RPMI7951 (cell line): ENCODE measurements at regions not wholly inside any gene's neighbourhood (a gene's known extent, or its start where the extent isn't known, plus 50 kb on each side); places are given as distances from the start of the nearest gene placed in this dataset.

Experiments used
- DNase-seq: peaks from one replicate; pipeline ENCODE4 v3.0.0-alpha.2; 2012; ENCODE audit warnings: low read depth

DNA sequence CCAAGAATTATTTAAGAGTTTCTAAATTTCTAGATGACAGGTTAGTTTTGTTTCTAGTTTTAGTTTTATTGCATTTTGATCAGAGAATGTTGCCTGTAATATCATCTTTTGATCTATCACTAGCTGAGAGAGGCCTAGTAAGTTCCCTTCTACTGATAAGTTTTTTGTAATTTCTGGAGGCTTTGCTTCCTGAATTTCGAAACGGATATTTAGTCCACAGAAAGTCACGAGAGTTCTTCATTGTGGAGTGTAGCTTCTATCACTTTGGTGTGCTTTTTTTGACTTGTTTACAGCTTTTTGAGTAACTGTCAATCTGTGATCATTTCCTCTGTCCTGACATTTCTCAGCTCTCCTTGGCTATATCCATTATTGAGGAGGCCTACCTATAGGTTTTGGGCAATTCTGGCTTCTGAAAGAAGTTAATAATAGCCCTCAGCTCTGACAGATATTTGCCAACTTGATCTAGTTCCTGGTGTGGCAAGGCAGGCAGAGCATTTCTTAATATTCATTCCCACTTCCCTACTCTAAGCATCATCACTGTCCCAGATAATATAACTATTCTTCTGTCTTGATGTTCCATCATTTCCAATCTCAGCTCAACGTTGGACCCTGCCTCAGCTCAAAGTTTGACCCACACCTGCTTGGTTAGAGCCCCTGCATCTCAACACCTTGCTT lies 171.3 kb downstream of the BLID start:
- DNase-seq = no peak

GRCh38 chr11:121938076-121938475 lies 177.9 kb downstream of the BLID start:
- DNase-seq = no peak

DNA sequence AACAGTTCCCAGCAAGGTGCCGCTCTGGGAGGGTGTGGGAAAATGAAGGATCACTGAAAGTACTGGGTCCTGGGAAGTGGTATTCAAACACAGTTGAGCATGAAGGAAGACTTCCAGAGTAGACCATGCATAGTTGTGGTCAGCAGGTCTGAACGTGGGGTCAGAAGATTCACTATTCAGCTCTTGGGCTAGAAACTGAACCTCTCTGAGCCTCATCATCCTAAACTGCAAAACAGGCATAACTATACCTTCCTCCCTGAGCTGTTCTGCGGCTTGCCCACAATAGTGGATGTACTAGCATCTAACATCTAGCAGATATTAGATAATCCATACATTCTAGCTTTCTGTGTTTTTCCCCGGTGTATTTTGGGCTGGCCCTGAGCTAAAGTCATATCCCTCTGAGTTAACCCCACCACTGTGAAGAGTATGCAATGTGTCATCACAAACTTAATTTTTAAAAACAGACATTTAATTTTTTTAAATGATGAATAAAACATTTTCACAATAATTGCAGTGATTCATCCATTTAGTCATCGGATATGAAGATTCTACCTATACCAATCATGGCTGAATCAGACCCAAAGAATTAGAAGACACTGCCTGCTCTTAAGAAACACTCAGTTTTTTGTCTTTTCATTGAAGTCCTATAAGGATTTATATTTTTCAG lies 179.1 kb downstream of the BLID start:
- DNase-seq = peak; percentile 55

DNA sequence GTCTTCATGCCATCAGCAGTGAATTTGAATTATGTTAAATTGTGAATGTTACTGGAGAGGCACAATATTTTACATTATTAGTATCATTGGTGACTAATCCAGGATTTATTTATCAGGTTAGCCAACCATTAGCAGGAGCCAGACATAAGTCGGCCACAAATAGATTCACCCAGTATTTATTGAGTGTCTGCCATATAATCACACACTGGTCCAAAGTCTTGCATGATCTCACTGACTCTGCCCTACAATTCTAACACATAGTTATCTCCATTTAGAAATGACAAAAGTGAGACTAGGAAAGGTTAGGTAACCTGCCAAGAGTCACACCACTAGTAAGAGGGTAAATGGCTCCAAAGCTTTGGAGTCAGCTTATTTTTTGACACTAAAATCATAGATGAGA lies 179.6 kb downstream of the BLID start:
- DNase-seq = no peak

GRCh38 chr11:121933694-121934093 lies 182.3 kb downstream of the BLID start:
- DNase-seq = no peak

DNA sequence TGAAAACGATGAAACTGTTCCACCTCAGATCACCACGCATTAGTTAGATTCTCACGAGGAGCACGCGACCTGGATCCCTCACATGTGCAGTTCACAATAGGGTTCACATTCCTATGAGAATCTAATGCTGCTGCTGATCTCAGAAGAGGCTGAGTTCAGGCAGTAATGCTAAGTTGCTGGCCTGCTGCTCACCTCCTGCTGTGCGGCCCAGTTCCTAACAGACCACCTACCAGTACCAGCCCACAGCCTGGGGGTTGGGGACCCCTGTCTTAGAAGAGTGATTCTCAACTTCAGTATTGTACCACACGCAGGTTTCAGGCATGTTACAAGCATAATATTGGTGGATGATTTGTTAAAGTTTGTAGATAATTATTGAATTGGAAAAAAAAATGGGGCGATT lies 182.7 kb downstream of the BLID start:
- DNase-seq = no peak

DNA sequence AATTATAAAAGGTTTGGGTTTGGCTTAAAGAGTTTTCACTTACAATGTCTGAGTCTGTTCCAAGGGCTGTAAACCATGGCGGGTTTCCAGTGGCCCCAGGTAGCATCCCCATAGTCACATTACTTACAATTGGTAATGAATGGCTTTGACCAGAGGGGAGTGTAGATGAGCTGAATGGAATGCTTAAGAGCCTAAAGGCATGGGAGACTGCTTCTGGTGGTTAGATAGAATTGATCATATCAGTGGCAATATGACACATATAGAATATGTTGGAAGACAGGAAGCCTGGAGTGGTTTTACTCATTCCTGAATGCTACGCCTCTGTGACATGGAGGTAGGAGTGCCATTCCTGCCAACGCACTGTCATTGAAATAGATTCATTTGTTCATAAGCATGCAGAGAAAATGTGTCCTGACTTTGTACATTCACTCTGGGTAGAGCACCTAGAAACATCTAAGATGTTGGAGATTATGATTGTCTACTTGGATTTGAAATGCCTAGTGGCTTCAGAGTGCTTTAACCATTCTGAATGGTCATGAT lies 183.3 kb downstream of the BLID start:
- DNase-seq = peak; percentile 90

DNA sequence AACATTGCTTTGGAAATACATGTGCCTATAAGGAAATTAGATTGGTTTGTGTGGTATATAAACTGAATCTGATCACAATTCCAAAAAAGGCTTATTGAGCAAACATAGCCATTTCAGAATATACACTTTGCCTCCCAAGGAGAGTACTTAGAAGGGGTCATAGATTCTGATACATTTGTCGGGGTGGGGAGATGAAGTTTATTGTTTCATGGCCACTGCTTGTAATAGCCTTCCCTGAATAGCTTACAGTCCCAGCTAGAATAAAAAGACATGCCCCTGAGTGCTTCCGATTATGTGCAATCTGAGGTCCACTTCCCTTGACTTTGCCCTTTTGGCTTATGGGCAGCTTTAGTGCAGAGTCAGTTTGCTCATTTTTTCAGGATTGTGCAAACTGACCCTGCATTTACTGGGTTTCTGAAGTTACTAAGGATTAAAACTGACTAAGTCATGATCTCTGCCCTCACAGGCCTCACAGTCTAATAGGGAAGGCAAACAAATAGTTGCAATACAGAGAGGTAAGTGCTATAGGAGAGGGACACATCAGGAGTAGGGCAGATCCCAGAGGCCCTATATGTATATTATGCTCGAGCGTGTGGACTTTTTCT lies 184.2 kb downstream of the BLID start:
- peak; percentile 53 for DNase-seq

GRCh38 chr11:121931121-121931520 lies 184.9 kb downstream of the BLID start:
- no peak for DNase-seq

DNA sequence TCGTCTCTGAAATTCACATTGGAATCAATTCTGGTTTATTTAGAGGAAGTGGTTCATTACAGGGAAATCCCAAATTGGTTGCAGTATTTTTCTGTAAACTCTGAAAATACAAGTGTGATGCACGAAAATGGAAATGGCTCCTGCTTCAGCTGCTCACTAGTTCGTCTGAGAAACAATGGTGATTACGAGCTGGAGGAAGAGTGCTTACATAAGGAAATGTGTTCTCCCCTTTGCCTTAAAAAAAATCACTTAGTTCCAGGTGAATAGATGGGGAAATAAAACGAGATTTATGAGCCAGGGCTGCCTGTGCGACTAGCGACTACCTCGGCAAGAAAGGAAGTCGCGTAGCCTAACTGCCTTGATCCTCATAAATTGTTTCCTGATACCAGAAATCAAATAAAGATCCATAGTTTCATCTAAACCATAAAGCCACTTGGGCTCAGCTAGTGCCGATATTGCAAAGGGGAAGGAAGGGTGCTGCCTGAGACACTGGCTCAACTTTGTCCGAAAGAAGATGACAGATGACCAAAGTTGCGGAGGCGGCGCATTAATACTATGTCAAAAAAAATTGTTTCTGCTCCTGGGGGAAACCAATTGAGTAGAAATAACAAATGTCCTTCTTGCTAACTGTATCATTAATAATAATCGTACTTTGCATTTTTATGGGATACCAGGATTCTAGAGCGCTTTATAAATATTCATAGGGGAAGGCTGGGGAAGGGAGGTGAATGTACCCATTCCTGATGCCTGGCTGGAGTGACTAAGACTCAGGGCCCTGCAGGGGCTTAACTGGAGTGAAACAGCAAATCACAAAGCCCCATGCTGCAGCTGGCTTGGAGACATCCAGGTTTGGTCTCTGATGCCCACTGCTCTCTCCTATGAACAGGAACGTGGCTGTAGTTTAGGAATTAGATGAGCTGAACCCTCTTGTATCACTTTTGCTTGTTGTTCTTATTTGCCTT lies 185.7 kb downstream of the BLID start:
- peak; percentile 32 for DNase-seq

DNA sequence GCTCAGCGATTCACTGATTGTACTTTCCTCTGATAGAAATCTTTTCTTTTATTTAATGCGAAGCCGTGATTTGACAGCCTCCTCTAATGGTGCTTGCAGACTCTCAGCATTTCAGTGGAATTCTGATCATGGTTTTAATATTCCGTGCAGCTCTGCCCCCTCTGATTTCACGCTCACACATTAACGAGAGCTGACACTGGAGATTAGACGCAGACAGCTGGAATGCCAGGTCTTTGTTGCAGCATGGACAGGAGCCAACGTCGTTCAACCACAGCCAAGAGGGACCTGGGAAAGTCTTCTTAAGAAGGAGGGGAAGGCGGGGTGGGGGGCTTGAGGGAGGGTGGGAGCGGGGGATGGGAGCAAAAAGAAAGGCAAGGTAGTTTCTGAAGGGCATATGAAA lies 186.4 kb downstream of the BLID start:
- DNase-seq = peak; percentile 84

DNA sequence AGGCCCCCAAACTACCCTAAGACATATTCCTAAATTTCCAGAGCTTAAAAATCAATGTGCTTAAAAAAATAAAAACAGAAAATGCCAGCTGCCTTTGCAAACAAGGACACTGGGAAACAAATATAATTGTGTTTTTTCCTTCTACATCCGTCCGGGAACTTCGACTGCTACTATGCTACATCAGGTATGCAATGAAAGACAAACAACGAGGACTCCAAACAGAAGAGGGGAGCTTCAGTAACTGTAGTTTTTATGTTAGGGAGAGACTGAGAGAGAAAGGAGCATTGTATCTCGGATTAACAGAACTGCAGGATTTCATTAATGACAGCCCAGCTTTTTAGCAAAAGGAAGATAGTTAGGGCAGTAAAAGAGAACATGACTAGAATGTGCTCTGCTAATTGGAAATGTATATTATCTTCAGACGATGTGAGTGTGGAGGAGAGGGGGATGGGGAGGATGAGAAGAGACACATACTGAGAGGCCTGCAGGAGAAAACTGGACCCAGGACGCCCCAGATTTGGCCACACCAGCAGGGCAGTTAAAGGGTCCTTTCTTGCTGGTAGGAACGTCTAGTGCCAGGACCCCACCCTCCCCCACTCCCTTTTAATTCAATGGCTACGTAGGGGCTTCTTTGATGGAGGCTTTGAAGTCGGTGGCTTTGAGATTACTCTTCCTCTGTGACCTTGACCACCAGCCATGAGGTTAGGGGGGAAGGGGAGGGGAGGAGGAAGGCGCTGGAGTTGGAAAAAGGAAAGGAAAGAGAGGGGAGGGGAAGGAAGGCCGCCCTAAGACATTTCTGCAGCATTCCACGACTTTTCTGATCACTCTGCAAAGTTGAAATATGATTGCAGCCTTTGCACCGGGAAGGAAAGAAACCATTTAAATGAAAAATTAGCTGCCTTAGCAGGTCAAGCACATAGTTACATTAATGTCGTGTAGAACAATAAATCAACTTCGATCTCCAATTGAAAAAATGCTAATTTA lies 187.1 kb downstream of the BLID start:
- no peak for DNase-seq

DNA sequence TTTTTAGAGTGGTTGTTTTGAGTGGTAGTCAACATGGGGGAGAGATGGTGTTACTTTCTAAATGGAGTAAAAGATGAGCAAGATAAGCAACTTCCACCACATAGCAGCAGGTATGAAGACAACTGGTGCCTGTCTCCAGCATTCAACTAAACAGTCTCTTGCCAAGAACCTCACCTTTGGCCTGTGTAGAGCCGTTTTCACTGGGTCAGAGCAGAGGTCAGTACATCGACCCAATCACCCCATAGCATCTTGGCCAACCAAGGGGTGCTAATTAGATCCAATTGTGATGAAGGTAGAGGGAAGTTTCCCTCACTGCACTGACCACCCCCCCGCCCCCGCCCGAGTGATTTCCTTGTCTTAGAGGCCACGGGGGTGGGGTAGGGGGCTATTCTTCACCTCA lies 188.2 kb downstream of the BLID start:
- DNase-seq = no peak

GRCh38 chr11:121927097-121927785 lies 188.8 kb downstream of the BLID start:
- no peak for DNase-seq

GRCh38 chr11:121924191-121924590 lies 191.8 kb downstream of the BLID start:
- DNase-seq = no peak

- DNase-seq = no peak
Measured at GRCh38 chr11:121917482-121917881, 198.5 kb downstream of the BLID start.

DNA sequence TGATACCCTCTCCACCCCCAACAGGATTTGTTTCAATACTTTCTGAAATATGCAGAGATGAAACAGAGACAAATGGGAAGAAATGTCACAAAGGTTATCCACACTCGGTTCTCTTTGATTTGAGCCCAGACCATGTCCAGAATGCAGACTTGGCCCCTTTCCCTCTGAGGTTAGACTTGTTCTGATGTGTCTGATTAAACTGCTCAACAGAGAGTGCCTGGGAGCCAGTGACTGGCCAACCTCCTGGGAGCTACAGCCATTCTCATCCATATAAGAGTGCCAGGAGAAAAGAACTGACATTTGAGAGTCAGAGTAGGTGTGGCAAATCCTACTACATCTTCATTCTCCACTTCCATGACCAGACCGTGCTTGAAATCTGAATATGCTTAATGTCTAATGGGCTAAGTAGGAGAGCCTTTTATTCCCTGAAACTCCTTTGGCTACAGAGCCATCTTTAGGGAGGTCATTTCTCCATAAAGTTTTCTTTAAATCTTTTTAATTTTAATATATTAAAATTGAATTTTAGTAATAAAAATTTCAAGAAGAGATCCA lies 201.4 kb downstream of the BLID start:
- DNase-seq = peak; percentile 75

DNA sequence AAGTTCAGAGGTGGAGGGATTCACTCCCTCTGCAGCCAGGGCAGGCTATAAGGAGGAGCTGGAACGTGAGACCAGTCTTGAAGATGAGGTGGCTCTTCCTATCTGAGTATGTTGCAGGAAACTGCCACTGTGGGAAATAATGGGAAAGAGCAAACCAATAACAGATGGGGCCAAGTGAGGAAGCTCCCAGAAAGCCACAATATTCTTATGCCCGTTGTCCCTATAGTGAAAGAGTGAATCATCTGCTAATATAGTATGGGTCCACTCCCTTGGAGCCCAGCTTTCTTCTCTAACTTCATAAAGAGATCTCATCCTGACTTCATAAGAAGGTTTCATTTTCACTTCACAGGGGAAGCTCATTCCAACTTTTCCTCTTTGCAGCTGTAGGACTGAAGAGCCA lies 206.4 kb downstream of the BLID start:
- peak; percentile 87 for DNase-seq

DNA sequence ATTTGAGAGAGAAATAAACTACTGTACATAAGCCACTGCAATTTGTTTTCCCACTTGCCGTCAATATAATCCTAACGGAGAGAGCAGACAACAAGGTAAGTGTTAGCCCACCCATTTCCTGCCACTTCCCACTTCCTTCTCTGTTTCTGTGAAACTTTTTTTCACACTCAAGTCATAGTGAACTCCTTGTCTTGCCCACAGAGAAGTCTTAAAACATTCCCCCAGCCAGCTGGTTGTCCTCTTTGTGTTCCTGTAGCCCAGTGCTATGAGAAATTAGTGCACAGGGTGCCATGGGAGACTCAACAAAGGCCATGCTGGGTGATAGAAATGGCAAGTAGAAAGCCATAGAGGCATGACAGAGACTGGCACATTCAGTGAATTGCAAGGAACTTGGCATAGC lies 208.6 kb downstream of the BLID start:
- no peak for DNase-seq

- DNase-seq = no peak
Measured at GRCh38 chr11:121904148-121904547, 211.9 kb downstream of the BLID start.
